ENCODE measurements at regions not wholly inside any gene's neighbourhood (a gene's known extent, or its start where the extent isn't known, plus 50 kb on each side); places are given as distances from the start of the nearest gene placed in this dataset.

GRCh38 chr2:149872041-149872440 lies 284.5 kb upstream of the MMADHC start:
- TF ChIP-seq DMBX1 (CRISPR knock-in tag; IDR thresholded peaks at IDR 0.05; ENCODE audit: borderline replicate concordance), result no peak
- no peak for TF ChIP-seq CTCF (IDR thresholded peaks at IDR 0.05 in 2 of 3, conservative IDR thresholded peaks at IDR 0.05 in 1 of 3; ENCODE audit: insufficient read depth in 2 of 3, low read depth in 1 of 3, low read length in 3 of 3)
- no peak for TF ChIP-seq NFATC3 (IDR thresholded peaks at IDR 0.05)
- no peak for TF ChIP-seq NFE2L1 (tag; IDR thresholded peaks at IDR 0.05; ENCODE audit: borderline replicate concordance, low read depth)
- TF ChIP-seq ZNF444 (CRISPR knock-in tag; IDR thresholded peaks at IDR 0.05), result no peak
- no peak for TF ChIP-seq ZNF707 (CRISPR knock-in tag; conservative IDR thresholded peaks at IDR 0.05)
- no peak for TF ChIP-seq ZBED1 (IDR thresholded peaks at IDR 0.05)
- TF ChIP-seq ZNF830 (CRISPR knock-in tag; IDR thresholded peaks at IDR 0.05), result no peak
- TF ChIP-seq GTF2F1 (IDR thresholded peaks at IDR 0.05; ENCODE audit: low read depth, low read length), result no peak

Measured in K562 (cell line).